ENCODE measurements at regions not wholly inside any gene's neighbourhood (a gene's known extent, or its start where the extent isn't known, plus 50 kb on each side); places are given as distances from the start of the nearest gene placed in this dataset.

- TF ChIP-seq CTCF (IDR thresholded peaks at IDR 0.05; ENCODE audit: borderline replicate concordance): no peak
- H3K4me3 ChIP-seq: no peak overlapping the region
- no peaks in the 10 kb centered on the region for H3K36me3 ChIP-seq
- H3K9me3 ChIP-seq (replicated peaks): no peaks in the 10 kb centered on the region
- H3K27me3 ChIP-seq (ENCODE audit: low read depth): no peaks in the 10 kb centered on the region
- no peak for DNase-seq
- H3K4me1 ChIP-seq: no peaks in the 10 kb centered on the region
- H3K27ac ChIP-seq (replicated peaks): no peak overlapping the region
- intact Hi-C loops (cut with micrococcal nuclease): no loop called here
Observed at GRCh38 chr15:53354874-53355273, 404.6 kb downstream of the WDR72 start.

- DNase-seq: no peak
- no peaks in the 10 kb centered on the region for H3K9me3 ChIP-seq (replicated peaks)
- H3K4me1 ChIP-seq: no peaks in the 10 kb centered on the region
- H3K27ac ChIP-seq (replicated peaks): no peak overlapping the region
- no peaks in the 10 kb centered on the region for H3K27me3 ChIP-seq (ENCODE audit: low read depth)
- no peak for TF ChIP-seq CTCF (IDR thresholded peaks at IDR 0.05; ENCODE audit: borderline replicate concordance)
- no peak overlapping the region for H3K4me3 ChIP-seq
- no peaks in the 10 kb centered on the region for H3K36me3 ChIP-seq
- intact Hi-C loops (cut with micrococcal nuclease): no loop called here
Observed at GRCh38 chr15:53351373-53351772, 408.1 kb downstream of the WDR72 start.

- H3K4me1 ChIP-seq: no peaks in the 10 kb centered on the region
- no peak overlapping the region for H3K27ac ChIP-seq (replicated peaks)
- TF ChIP-seq CTCF (IDR thresholded peaks at IDR 0.05; ENCODE audit: borderline replicate concordance): no peak
Observed at GRCh38 chr15:53346583-53346982, 412.9 kb downstream of the WDR72 start.

GRCh38 chr15:53331328-53332190 is 427.9 kb downstream of the WDR72 start:
- no peaks in the 10 kb centered on the region for H3K36me3 ChIP-seq
- no peak overlapping the region for H3K4me3 ChIP-seq
- no peak for DNase-seq
- peaks cover 5% of the 10 kb centered on the region for H3K27me3 ChIP-seq (ENCODE audit: low read depth)
- TF ChIP-seq CTCF (IDR thresholded peaks at IDR 0.05; ENCODE audit: borderline replicate concordance): no peak
- H3K9me3 ChIP-seq (replicated peaks): no peaks in the 10 kb centered on the region
- H3K27ac ChIP-seq (replicated peaks): no peak overlapping the region
- H3K4me1 ChIP-seq: no peaks in the 10 kb centered on the region
- intact Hi-C loops (cut with micrococcal nuclease): no loop called here

More at GRCh38 chr15:53346583-53346982, 412.9 kb downstream of the WDR72 start:
- no peaks in the 10 kb centered on the region for H3K36me3 ChIP-seq
- no peaks in the 10 kb centered on the region for H3K27me3 ChIP-seq (ENCODE audit: low read depth)
- intact Hi-C loops (cut with micrococcal nuclease): no loop called here
- no peak overlapping the region for H3K4me3 ChIP-seq
- H3K9me3 ChIP-seq (replicated peaks): peaks cover 4% of the 10 kb centered on the region
- no peak for DNase-seq

GRCh38 chr15:53328341-53328740 is 431.1 kb downstream of the WDR72 start:
- TF ChIP-seq CTCF (IDR thresholded peaks at IDR 0.05; ENCODE audit: borderline replicate concordance): no peak
- Histone ChIP-seq H3K4me3 (no peak overlapping the region), H3K27ac (replicated peaks) (no peak overlapping the region), H3K27me3 (ENCODE audit: low read depth) (peaks cover 5% of the 10 kb centered on the region), H3K4me1 (no peaks in the 10 kb centered on the region), H3K9me3 (replicated peaks) (no peaks in the 10 kb centered on the region), H3K36me3 (no peaks in the 10 kb centered on the region)
- no peak for DNase-seq
- intact Hi-C loops (cut with micrococcal nuclease): no loop called here
